Cerebellar cortex (tissue), 1 donor: ENCODE measurements at regions not wholly inside any gene's neighbourhood (a gene's known extent, or its start where the extent isn't known, plus 50 kb on each side); places are given as distances from the start of the nearest gene placed in this dataset.

Experiments used
- DNase-seq: peaks from one replicate; pipeline ENCODE4 v3.0.0-alpha.2; 2015; ENCODE audit warnings: low spot score

- DNase-seq, result no peak
These were observed 243.1 kb upstream of the ADGRB3 start for GRCh38 chr6:68391953-68392352.

GRCh38 chr6:68372991-68373390 is 262.1 kb upstream of the ADGRB3 start:
- no peak for DNase-seq

DNA sequence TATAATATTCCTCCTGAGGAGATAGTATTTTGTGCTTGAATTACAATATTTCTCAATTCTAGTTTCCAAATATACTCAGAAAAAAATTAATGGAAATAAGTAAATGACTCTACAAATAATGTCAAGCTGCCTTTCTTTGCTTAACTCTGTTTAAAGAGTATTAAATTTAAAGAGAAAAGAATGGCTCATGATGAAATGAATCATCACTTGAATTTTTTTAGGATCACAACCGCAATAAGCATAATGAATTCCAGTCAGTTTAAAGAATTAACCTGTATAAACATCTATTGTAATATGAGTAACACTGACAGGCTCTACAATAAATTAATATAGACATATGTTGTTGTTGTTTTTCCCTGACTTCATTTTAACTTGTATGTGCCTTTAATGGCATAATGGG is 266.2 kb upstream of the ADGRB3 start:
- no peak for DNase-seq

- no peak for DNase-seq
These were observed 270.7 kb upstream of the ADGRB3 start for GRCh38 chr6:68364271-68364805.

DNA sequence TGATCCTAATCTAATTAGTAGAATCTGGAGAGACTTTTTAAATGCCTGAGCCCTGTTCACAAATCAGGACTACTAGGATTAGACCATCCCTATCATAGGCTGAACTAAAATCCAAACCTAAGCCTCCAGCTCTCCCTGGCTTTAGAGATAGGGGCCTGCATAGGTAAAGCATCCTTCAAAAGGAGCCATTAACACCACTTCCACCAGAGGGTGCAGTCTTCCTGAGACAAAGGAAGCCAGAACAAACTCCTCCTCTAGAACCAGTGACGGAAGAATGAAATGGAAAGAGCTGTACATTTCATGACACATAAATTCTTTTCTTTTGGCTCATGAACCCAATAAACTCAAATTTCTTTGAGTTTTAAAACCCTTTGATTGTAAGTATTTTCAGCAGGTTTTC is 291.2 kb upstream of the ADGRB3 start:
- DNase-seq, result peak; percentile 48

GRCh38 chr6:68342286-68342685 is 292.8 kb upstream of the ADGRB3 start:
- no peak for DNase-seq

DNA sequence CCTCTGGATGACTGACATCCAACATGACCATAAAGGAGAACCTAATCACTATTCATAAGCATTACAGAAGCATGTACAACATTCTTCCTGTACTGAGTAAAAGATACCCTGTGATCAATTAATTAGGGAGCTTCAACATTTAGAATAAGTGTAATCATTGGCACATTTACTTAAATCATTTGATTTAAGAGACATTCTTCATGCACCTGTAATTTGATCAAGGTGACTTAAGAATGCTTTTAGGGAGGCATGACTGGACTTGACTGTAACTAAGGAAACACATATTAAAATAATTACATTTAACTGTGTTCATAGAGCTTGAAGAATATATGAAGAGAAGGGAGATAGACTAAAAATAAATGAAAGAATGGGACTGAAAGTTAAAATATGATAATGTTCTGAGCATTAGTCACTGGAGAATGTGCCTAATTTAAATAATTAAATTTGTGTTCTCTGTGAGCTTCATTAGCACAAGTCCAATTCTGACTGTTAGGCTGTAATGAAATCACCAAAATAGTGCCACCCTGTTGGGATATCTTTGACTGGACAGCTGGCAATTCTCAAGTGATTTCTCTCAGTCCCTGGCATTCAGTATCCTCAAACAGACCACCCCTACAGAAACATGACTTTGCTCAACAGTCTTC is 295.5 kb upstream of the ADGRB3 start:
- no peak for DNase-seq

DNA sequence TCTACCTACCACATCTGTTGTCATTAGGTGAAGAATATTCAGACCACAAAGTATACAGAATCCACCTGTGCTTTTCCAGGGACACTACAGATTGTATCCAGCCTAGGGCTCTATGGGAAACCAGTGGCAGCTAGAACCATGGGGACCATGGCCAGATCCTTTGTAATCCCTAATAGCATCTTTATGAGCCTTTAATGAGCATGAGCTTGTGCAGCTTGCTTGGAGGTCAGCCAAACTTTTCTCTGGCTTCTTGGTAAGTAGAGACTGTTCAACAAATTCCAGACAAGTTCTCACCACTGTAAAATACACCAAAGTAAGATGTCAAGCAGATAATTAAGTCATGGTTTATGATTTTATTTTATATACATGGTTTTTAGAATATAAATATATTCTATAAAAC is 301.6 kb upstream of the ADGRB3 start:
- DNase-seq, result no peak

GRCh38 chr6:68328156-68328555 is 306.9 kb upstream of the ADGRB3 start:
- no peak for DNase-seq

- no peak for DNase-seq
These were observed 308.3 kb upstream of the ADGRB3 start for GRCh38 chr6:68326762-68327161.

GRCh38 chr6:68317366-68317765 is 317.7 kb upstream of the ADGRB3 start:
- no peak for DNase-seq

DNA sequence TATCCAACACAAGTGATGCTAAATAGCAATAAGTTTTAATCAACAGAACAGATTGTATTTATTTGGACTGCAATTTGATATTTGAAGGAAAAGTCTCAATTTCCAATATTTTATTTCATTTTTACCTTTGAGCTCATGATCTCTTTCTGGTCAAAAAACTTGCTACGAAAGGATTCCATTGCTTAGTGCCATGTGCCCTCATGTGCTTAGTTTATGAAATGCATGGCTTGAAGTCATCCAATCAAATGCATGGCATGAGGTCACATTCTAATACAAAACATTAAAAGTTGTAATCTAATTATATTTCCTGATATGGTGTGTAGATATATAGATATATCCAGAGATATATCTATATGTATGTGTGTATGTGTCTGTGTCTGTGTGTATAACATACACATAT is 321.2 kb upstream of the ADGRB3 start:
- no peak for DNase-seq

DNA sequence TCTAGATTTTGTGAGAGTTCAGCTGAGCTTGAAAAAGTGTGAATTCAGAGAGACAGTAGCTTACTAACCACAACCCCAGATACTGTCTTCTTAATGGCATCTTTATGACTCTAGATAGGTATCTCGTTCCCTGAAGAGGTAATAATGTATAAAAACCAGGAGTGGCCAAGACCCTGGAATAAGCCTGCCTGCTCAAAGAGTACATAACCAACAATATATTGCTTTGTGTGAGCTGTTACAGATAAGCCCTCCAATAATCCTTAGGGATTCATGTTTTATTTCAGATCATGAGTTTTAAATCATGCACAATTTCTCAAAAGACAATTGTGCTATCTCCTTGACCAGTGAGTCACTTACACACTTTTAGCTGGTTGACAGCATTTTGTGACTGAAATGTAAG is 327.8 kb upstream of the ADGRB3 start:
- DNase-seq, result no peak

GRCh38 chr6:68296126-68296525 is 339.0 kb upstream of the ADGRB3 start:
- no peak for DNase-seq

DNA sequence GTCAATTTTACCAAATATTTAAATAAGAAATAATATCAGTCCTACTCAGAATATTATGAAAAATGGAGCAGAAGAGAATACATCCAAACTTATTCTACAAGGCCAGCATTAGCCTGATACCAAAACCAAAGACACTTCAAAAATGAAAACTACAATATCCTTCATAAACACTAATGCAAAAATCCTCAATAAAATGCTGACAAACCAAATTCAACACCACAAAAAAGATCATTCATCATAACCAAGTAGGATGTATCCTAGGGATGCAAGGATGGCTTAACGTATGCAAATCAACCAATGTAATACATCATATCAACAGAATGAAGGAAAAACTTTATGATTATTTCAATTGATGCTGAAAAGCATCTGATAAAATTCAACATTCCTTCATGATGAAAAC is 352.4 kb upstream of the ADGRB3 start:
- DNase-seq, result no peak

- no peak for DNase-seq
These were observed 355.1 kb upstream of the ADGRB3 start for GRCh38 chr6:68279793-68280557.

DNA sequence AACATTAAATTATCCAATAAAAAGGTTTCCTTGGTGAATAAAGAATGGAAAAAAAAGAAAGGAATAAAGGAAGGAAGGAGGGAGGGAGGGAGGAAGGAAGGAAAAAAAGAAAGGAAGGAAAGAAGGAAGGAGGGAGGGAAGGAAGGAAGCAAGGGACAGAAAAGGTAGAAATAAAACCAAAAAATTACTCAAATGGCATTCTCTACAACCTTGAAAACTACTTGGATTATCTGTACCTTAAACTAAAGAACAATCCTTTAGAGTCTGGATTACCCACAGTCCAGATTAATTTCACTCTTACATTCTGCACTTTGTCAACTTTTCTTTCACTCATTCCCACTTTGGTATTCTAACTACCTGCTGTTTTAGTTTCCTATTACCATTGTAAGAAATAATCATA is 361.8 kb upstream of the ADGRB3 start:
- no peak for DNase-seq

GRCh38 chr6:68256391-68256790 is 378.7 kb upstream of the ADGRB3 start:
- no peak for DNase-seq

DNA sequence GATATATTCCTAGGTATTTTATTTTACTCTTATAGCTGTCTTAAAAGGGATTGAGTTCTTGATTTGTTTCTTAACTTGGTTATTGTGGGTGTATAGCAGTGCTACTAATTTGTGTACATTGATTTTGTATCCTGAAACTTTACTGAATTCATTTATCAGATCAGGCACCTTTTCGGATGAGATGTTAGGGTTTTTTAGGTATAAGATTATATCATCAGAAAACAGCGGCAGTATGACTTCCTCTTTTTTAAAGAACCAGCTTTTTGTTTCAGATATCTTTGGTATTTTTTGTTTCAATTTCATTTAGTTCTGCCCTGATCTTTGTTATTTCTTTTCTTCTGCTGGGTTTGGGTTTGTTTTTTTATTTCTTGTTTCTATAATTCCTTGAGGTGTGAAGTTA is 382.4 kb upstream of the ADGRB3 start:
- DNase-seq, result no peak

- no peak for DNase-seq
These were observed 387.3 kb upstream of the ADGRB3 start for GRCh38 chr6:68247782-68248181.

- no peak for DNase-seq
These were observed 394.4 kb upstream of the ADGRB3 start for GRCh38 chr6:68240726-68241125.

GRCh38 chr6:68239034-68239433 is 396.0 kb upstream of the ADGRB3 start:
- DNase-seq, result no peak

- DNase-seq, result no peak
These were observed 396.9 kb upstream of the ADGRB3 start for GRCh38 chr6:68238097-68238601.
